Glutamatergic neuron (in vitro differentiated cells): ENCODE measurements at regions not wholly inside any gene's neighbourhood (a gene's known extent, or its start where the extent isn't known, plus 50 kb on each side); places are given as distances from the start of the nearest gene placed in this dataset.

Experiments used
- DNase-seq: peaks from one replicate; pipeline ENCODE4 v3.0.0; 2022
- H3K27ac Mint-ChIP-seq: one replicate; pipeline ENCODE4 v1.8.0; 2020; ENCODE audit warnings: mild to moderate bottlenecking, mixed read lengths, inconsistent platforms; ENCODE audit not compliant: unreplicated experiment
- H3K27me3 Mint-ChIP-seq: one replicate; pipeline ENCODE4 v1.8.0; 2020; ENCODE audit warnings: mild to moderate bottlenecking, moderate library complexity, mixed read lengths, inconsistent platforms; ENCODE audit not compliant: unreplicated experiment
- H3K36me3 Mint-ChIP-seq: one replicate; pipeline ENCODE4 v1.8.0; 2020; ENCODE audit warnings: mild to moderate bottlenecking, mixed read lengths, inconsistent platforms; ENCODE audit not compliant: unreplicated experiment
- H3K4me1 Mint-ChIP-seq: one replicate; pipeline ENCODE4 v1.8.0; 2020; ENCODE audit warnings: mild to moderate bottlenecking, low read depth, mixed read lengths, inconsistent platforms; ENCODE audit not compliant: unreplicated experiment
- H3K4me3 Mint-ChIP-seq: one replicate; pipeline ENCODE4 v1.8.0; 2020; ENCODE audit warnings: mild to moderate bottlenecking, mixed read lengths, inconsistent platforms; ENCODE audit not compliant: unreplicated experiment
- H3K9me3 Mint-ChIP-seq: one replicate; pipeline ENCODE4 v1.8.0; 2020; ENCODE audit warnings: mild to moderate bottlenecking, moderate library complexity, mixed read lengths, inconsistent platforms; ENCODE audit not compliant: unreplicated experiment
- TF ChIP-seq, protein P1 (sequence below): fragments of 200-600 bp; sonication (generic); IDR thresholded peaks from one replicate; pipeline ENCODE4 v1.5.0; 2021; ENCODE audit not compliant: partially characterized antibody, unreplicated experiment

DNA sequence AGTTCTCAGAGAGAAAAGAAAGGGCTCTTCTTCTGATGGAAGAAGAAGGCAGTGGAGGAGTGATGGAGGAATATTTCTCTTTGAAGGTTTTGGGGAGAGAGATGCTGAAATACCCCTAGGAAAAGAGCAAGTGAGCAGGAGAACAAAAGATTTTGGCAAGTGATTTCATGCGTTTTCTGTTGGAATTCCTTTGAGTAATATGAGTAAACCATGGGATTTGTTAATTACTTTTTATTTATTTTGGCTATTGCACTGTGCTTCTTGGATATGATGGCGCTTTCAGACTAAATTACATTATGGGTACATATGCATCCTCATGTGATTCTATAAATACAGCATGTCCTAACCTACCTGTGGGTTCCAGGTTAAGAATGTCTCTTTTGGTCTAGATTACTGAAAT lies 210.1 kb upstream of the PTGFR start:
- DNase-seq: no peak
- no peaks in the 10 kb centered on the region for H3K27me3 Mint-ChIP-seq
- no peaks in the 10 kb centered on the region for H3K36me3 Mint-ChIP-seq
- H3K9me3 Mint-ChIP-seq: no peaks in the 10 kb centered on the region
- no peaks in the 10 kb centered on the region for H3K4me1 Mint-ChIP-seq
- no peak overlapping the region for H3K27ac Mint-ChIP-seq
- TF ChIP-seq, protein P1, sequence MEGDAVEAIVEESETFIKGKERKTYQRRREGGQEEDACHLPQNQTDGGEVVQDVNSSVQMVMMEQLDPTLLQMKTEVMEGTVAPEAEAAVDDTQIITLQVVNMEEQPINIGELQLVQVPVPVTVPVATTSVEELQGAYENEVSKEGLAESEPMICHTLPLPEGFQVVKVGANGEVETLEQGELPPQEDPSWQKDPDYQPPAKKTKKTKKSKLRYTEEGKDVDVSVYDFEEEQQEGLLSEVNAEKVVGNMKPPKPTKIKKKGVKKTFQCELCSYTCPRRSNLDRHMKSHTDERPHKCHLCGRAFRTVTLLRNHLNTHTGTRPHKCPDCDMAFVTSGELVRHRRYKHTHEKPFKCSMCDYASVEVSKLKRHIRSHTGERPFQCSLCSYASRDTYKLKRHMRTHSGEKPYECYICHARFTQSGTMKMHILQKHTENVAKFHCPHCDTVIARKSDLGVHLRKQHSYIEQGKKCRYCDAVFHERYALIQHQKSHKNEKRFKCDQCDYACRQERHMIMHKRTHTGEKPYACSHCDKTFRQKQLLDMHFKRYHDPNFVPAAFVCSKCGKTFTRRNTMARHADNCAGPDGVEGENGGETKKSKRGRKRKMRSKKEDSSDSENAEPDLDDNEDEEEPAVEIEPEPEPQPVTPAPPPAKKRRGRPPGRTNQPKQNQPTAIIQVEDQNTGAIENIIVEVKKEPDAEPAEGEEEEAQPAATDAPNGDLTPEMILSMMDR: no peak
- H3K4me3 Mint-ChIP-seq: no peak overlapping the region

DNA sequence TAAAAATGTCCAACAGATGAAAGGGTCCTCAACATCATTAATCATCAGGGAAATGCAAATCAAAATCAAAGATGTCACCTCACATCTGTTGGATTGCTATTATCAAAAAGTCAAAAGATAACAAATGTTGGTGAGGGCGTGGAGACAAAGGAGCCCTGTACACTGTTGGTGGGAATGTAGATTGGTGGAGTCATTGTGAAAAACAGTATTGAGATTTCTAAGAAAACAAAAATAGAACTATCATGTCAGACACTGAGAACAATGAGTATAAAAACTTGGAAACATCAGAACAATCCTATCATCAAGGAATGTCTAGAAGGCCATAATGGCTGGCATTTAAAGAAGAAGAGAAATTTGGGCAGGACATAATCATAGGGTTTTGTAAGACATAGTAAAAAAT lies 209.2 kb upstream of the PTGFR start:
- TF ChIP-seq, protein P1: no peak
- no peaks in the 10 kb centered on the region for H3K36me3 Mint-ChIP-seq
- no peaks in the 10 kb centered on the region for H3K9me3 Mint-ChIP-seq
- H3K27me3 Mint-ChIP-seq: no peaks in the 10 kb centered on the region
- DNase-seq: no peak
- no peaks in the 10 kb centered on the region for H3K4me1 Mint-ChIP-seq
- H3K27ac Mint-ChIP-seq: no peak overlapping the region
- no peak overlapping the region for H3K4me3 Mint-ChIP-seq

DNA sequence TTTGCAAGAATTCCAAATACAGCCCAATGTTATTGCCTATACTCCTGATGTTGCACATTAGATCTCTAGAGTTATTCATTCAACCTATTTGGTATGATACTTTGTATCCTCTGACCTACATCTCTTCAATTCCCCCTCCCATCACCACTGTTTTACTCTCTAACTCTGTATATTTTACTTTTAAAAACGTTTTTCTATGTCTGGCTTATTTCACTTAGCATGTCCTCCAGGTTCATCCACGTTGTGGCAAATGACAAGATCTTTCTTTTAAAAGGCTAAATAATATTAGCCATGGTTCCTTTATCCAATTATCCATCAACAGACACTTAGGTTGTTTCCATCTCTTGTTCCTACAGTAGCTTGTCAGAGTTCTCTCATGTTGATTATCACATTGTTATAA lies 207.1 kb upstream of the PTGFR start:
- H3K9me3 Mint-ChIP-seq: no peaks in the 10 kb centered on the region
- no peaks in the 10 kb centered on the region for H3K4me1 Mint-ChIP-seq
- DNase-seq: no peak
- H3K4me3 Mint-ChIP-seq: no peak overlapping the region
- no peak overlapping the region for H3K27ac Mint-ChIP-seq
- H3K36me3 Mint-ChIP-seq: no peaks in the 10 kb centered on the region
- no peaks in the 10 kb centered on the region for H3K27me3 Mint-ChIP-seq
- TF ChIP-seq, protein P1: no peak

DNA sequence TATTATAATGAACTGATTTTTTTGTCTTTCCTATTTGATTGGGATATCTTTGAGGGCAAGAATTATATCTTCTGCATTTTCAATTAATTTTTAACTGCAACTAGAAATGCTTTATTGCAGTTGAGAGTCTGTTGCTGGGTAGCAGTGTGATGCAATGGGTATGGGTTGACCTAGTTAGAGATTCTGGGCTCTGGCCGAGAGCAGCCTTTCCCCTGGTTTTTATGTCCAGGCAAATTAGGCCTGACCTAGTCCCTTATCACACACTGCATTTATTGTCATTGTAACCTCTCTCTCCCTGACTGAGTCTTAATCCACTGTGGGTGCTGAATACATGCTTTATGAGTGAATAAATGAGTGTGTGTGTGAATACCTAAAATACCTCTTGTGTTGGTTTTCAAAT lies 206.4 kb upstream of the PTGFR start:
- no peaks in the 10 kb centered on the region for H3K4me1 Mint-ChIP-seq
- H3K27me3 Mint-ChIP-seq: no peaks in the 10 kb centered on the region
- H3K36me3 Mint-ChIP-seq: no peaks in the 10 kb centered on the region
- TF ChIP-seq, protein P1: no peak
- no peaks in the 10 kb centered on the region for H3K9me3 Mint-ChIP-seq
- DNase-seq: no peak
- H3K27ac Mint-ChIP-seq: no peak overlapping the region
- H3K4me3 Mint-ChIP-seq: no peak overlapping the region

DNA sequence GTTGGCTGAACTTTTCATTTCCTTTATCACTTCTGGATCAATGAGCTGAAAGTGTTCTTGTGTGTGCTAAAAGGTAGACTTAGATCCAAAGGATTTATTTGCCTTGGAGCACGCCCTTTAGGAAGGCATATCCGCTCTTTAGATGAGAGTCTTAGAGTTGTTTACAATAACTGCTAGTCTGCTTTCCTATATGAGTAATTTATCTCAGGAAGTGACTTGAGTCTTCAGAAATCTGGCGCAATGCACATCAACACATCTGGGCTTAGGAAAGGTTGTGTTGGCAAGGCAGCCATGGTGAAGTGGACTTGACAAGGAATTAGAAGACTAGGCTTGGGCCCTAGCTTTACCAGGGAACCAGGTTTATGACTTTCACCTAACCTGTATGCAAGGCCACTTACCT lies 204.1 kb upstream of the PTGFR start:
- H3K27me3 Mint-ChIP-seq: no peaks in the 10 kb centered on the region
- H3K4me3 Mint-ChIP-seq: no peak overlapping the region
- H3K27ac Mint-ChIP-seq: no peak overlapping the region
- H3K9me3 Mint-ChIP-seq: no peaks in the 10 kb centered on the region
- TF ChIP-seq, protein P1: no peak
- H3K36me3 Mint-ChIP-seq: no peaks in the 10 kb centered on the region
- no peaks in the 10 kb centered on the region for H3K4me1 Mint-ChIP-seq
- DNase-seq: no peak
